Endothelial cell (in vitro differentiated cells): ENCODE measurements at regions not wholly inside any gene's neighbourhood (a gene's known extent, or its start where the extent isn't known, plus 50 kb on each side); places are given as distances from the start of the nearest gene placed in this dataset.

Experiments
- DNase-seq: peaks from one replicate; pipeline ENCODE4 v3.0.0; 2021; ENCODE audit warnings: low spot score
- H3K27ac Mint-ChIP-seq: one replicate; pipeline ENCODE4 v1.8.0; 2021; ENCODE audit warnings: mixed read lengths, inconsistent platforms; ENCODE audit not compliant: unreplicated experiment
- H3K27me3 Mint-ChIP-seq: one replicate; pipeline ENCODE4 v1.8.0; 2021; ENCODE audit warnings: mild to moderate bottlenecking, moderate library complexity, mixed read lengths, inconsistent platforms; ENCODE audit not compliant: unreplicated experiment
- H3K36me3 Mint-ChIP-seq: one replicate; pipeline ENCODE4 v1.8.0; 2021; ENCODE audit warnings: mild to moderate bottlenecking, low read depth, mixed read lengths, inconsistent platforms; ENCODE audit not compliant: unreplicated experiment
- H3K4me1 Mint-ChIP-seq: one replicate; pipeline ENCODE4 v1.8.0; 2021; ENCODE audit warnings: mild to moderate bottlenecking, mixed read lengths, inconsistent platforms; ENCODE audit not compliant: unreplicated experiment
- H3K4me3 Mint-ChIP-seq: one replicate; pipeline ENCODE4 v1.8.0; 2021; ENCODE audit warnings: mild to moderate bottlenecking, mixed read lengths, inconsistent platforms; ENCODE audit not compliant: unreplicated experiment
- H3K9me3 Mint-ChIP-seq: one replicate; pipeline ENCODE4 v1.8.0; 2021; ENCODE audit warnings: mixed read lengths, inconsistent platforms; ENCODE audit not compliant: unreplicated experiment
- CTCF ChIP-seq: fragments of 200-600 bp; sonication (generic); IDR thresholded peaks from one replicate; pipeline ENCODE4 v1.5.0; 2021; ENCODE audit warnings: antibody characterized with exemption; ENCODE audit not compliant: unreplicated experiment

DNA sequence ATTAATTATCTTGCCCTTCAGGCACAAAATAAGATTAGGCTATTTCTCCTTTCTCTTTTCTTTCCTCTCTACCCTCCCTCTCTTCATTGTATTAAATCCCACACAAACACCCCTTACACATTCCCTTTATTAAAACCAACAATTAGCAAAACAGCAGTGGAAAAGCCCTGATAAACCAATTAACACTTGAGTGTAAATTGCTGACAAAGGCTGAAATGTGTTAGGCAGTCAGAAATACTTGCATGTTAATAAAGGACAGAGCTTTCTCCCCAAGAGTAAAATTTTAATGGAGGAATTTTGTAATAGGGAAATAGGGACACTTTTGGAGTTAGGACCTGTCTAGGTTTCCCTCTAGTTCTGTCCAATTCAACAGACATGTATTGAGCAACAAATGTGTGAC is 370.9 kb downstream of the MRPS30 start:
- Mint-ChIP-seq H3K27ac (no peak overlapping the region), H3K27me3 (no peaks in the 10 kb centered on the region), H3K4me3 (no peak overlapping the region), H3K4me1 (peaks cover 4% of the 10 kb centered on the region), H3K36me3 (no peaks in the 10 kb centered on the region), H3K9me3 (no peaks in the 10 kb centered on the region)
- TF ChIP-seq CTCF = no peak
- no peak for DNase-seq

GRCh38 chr5:45189042-45189441 is 380.3 kb downstream of the MRPS30 start:
- H3K27me3 Mint-ChIP-seq = no peaks in the 10 kb centered on the region
- no peak overlapping the region for H3K4me3 Mint-ChIP-seq

GRCh38 chr5:45189481-45189880 is 380.7 kb downstream of the MRPS30 start:
- Mint-ChIP-seq H3K9me3 (no peaks in the 10 kb centered on the region), H3K36me3 (no peaks in the 10 kb centered on the region), H3K27ac (no peak overlapping the region), H3K4me1 (no peaks in the 10 kb centered on the region), H3K27me3 (no peaks in the 10 kb centered on the region), H3K4me3 (no peak overlapping the region)
- no peak for TF ChIP-seq CTCF
- no peak for DNase-seq

More at GRCh38 chr5:45189042-45189441, 380.3 kb downstream of the MRPS30 start:
- Mint-ChIP-seq H3K4me1 (no peaks in the 10 kb centered on the region), H3K9me3 (no peaks in the 10 kb centered on the region), H3K27ac (no peak overlapping the region), H3K36me3 (no peaks in the 10 kb centered on the region)
- TF ChIP-seq CTCF = no peak
- DNase-seq = no peak

DNA sequence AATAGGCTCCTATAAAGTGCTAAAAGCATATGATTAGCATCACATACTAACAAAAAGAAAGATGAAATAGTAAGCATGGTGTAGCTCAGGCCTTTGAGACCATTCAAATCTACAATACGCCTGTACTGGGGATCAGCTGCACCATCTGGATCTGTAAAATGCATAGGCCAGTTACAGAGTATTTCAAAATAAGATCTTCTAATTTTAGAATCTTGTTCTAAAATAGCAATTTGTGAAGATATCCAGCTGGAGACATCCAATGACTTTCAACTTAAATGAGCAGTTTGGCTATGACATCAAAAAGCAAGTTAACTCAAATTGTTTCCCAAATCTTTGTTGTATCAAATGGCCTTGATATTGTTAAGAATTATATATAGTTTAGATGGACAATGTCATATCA is 386.3 kb downstream of the MRPS30 start:
- H3K36me3 Mint-ChIP-seq = no peaks in the 10 kb centered on the region
- H3K4me1 Mint-ChIP-seq = no peaks in the 10 kb centered on the region
- H3K27ac Mint-ChIP-seq = no peak overlapping the region
- DNase-seq = no peak
- no peaks in the 10 kb centered on the region for H3K9me3 Mint-ChIP-seq
- no peak for TF ChIP-seq CTCF
- no peak overlapping the region for H3K4me3 Mint-ChIP-seq
- no peaks in the 10 kb centered on the region for H3K27me3 Mint-ChIP-seq
